ENCODE measurements at regions not wholly inside any gene's neighbourhood (a gene's known extent, or its start where the extent isn't known, plus 50 kb on each side); places are given as distances from the start of the nearest gene placed in this dataset.

DNA sequence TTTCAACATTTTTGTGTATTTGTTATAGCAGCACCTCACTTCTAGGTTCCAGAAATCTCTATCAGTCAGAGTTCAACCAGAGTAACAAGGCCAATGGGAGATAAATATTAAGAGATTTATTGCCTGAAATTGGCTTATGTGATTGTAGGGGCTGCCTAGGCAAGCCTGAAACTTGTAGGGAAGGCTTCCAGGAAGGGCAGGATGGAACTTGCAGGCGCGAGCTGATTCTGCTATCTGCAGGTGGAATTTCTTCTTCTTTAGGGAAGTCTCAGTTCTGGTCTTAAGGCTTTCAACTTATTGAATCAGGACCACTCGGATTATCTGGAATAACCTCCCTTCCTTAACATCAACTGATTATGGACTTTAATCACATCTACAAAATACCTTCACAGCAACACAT is 199.5 kb upstream of the NLRP1 start:
- peaks cover 8% of the 10 kb centered on the region for H3K9me3 Mint-ChIP-seq
- peaks cover 36% of the 10 kb centered on the region for H3K27me3 Mint-ChIP-seq (ENCODE audit: low read depth)
- TF ChIP-seq, protein P1, sequence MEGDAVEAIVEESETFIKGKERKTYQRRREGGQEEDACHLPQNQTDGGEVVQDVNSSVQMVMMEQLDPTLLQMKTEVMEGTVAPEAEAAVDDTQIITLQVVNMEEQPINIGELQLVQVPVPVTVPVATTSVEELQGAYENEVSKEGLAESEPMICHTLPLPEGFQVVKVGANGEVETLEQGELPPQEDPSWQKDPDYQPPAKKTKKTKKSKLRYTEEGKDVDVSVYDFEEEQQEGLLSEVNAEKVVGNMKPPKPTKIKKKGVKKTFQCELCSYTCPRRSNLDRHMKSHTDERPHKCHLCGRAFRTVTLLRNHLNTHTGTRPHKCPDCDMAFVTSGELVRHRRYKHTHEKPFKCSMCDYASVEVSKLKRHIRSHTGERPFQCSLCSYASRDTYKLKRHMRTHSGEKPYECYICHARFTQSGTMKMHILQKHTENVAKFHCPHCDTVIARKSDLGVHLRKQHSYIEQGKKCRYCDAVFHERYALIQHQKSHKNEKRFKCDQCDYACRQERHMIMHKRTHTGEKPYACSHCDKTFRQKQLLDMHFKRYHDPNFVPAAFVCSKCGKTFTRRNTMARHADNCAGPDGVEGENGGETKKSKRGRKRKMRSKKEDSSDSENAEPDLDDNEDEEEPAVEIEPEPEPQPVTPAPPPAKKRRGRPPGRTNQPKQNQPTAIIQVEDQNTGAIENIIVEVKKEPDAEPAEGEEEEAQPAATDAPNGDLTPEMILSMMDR (IDR thresholded peaks at IDR 0.05; ENCODE audit: unreplicated experiment) = no peak
- DNase-seq (ENCODE audit: low spot score in 2 of 2, unreplicated experiment in 2 of 2) = no peak
- H3K4me3 Mint-ChIP-seq = no peak overlapping the region
- no peaks in the 10 kb centered on the region for H3K4me1 Mint-ChIP-seq
- no peak overlapping the region for H3K27ac Mint-ChIP-seq
- no peaks in the 10 kb centered on the region for H3K36me3 Mint-ChIP-seq

DNA sequence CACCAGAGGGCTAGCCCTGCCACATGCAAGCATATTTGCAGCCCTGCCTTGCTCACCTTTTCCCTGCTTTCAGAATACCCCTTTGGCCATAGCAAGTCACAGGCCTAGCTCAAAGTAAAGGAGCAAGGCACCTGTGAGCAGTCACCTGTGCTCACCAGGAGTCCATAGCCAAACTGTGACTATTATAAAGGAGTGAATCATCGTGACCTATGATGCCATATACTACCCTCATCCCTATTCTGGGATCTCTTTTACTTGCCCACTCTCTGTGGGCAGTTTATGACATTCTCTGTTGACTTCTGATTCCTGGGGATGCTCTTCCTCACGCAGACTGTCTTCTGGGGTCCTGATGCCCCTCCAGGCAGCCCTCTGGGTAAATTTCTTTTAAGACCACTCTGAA is 200.5 kb upstream of the NLRP1 start:
- Mint-ChIP-seq H3K27ac (no peak overlapping the region), H3K9me3 (peaks cover 8% of the 10 kb centered on the region), H3K36me3 (no peaks in the 10 kb centered on the region), H3K27me3 (ENCODE audit: low read depth) (peaks cover 39% of the 10 kb centered on the region), H3K4me1 (no peaks in the 10 kb centered on the region), H3K4me3 (no peak overlapping the region)
- TF ChIP-seq, protein P1 (IDR thresholded peaks at IDR 0.05; ENCODE audit: unreplicated experiment) = no peak
- DNase-seq (ENCODE audit: low spot score in 2 of 2, unreplicated experiment in 2 of 2) = no peak

DNA sequence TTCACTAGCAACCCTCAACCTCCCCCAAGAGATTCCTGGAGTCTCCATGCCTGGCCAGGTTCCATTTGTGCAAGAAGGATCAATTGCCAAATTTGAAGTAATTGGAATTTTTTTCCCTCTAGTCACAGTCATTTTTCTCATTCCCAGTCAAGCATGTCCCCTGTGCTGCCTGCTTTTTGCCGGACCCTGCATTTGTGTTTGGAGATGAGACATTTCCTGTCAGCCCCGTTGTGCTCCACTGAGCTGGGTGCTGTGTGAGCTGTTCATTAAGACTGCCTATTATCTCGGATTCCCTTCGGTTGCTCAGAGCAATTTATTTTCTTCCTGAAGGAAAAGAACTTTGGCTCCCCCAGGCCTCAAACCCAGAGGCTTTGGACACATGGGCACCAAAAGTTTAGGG is 201.0 kb upstream of the NLRP1 start:
- H3K9me3 Mint-ChIP-seq = peaks cover 8% of the 10 kb centered on the region
- no peak overlapping the region for H3K27ac Mint-ChIP-seq
- peaks cover 44% of the 10 kb centered on the region for H3K27me3 Mint-ChIP-seq (ENCODE audit: low read depth)
- no peaks in the 10 kb centered on the region for H3K36me3 Mint-ChIP-seq
- TF ChIP-seq, protein P1 (IDR thresholded peaks at IDR 0.05; ENCODE audit: unreplicated experiment) = no peak
- H3K4me1 Mint-ChIP-seq = no peaks in the 10 kb centered on the region
- H3K4me3 Mint-ChIP-seq = no peak overlapping the region
- DNase-seq (ENCODE audit: low spot score in 2 of 2, unreplicated experiment in 2 of 2) = no peak

DNA sequence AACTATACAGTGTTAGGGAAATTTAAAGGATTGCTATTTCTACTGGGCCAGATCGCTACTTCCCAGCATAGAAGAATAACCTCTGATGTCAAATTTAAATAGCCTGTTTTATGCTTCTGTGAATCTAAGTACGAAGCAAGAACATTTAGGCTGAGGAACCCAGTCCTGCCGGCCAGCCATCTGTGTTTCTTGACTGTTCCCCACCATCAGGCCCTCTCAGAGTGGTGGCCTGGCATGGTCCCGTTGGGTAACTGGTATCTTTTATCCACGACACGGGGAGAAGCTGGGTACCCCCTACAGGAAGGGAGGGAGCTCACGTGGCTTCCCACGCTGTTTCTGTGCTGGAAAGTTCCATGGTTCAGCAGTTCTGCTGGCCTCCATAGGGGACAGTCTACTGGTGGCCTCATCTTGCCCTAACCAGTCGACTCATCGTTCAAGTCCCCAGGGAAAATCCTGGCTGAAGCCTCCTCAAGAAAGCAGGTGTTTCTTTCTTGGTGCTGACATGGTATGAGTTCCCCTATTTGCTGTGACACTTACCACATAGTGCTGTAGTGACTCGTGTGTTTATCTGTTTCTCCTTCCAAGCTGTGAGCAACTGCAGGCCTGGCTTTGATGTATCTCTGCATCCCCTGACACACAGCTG is 201.7 kb upstream of the NLRP1 start:
- no peak for DNase-seq (ENCODE audit: low spot score in 2 of 2, unreplicated experiment in 2 of 2)
- Mint-ChIP-seq H3K36me3 (no peaks in the 10 kb centered on the region), H3K4me1 (no peaks in the 10 kb centered on the region), H3K4me3 (no peak overlapping the region), H3K9me3 (peaks cover 8% of the 10 kb centered on the region), H3K27ac (no peak overlapping the region), H3K27me3 (ENCODE audit: low read depth) (peaks cover 39% of the 10 kb centered on the region)
- TF ChIP-seq, protein P1 (IDR thresholded peaks at IDR 0.05; ENCODE audit: unreplicated experiment) = no peak

DNA sequence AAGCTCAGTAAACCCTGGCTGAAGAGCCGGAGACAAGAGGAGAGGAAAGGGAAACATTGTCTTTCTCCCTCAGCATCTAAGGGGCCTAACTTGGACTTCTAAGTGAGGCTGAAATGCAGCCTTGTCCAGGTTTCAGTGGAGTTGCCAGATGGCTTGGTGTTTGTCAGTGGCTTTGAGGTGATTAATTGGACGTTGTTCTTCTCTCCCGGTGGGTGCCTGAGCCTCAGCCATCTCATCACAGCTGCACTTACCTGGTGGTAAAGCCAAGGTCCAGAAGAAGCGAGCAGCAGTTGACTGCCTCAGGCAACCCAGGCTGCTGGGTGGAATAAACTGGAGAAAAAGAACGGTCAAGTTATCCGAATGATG is 202.2 kb upstream of the NLRP1 start:
- no peaks in the 10 kb centered on the region for H3K36me3 Mint-ChIP-seq
- H3K4me1 Mint-ChIP-seq = no peaks in the 10 kb centered on the region
- no peak for DNase-seq (ENCODE audit: low spot score in 2 of 2, unreplicated experiment in 2 of 2)
- H3K9me3 Mint-ChIP-seq = peaks cover 12% of the 10 kb centered on the region
- H3K4me3 Mint-ChIP-seq = no peak overlapping the region
- TF ChIP-seq, protein P1 (IDR thresholded peaks at IDR 0.05; ENCODE audit: unreplicated experiment) = no peak
- H3K27me3 Mint-ChIP-seq (ENCODE audit: low read depth) = peaks cover 39% of the 10 kb centered on the region
- no peak overlapping the region for H3K27ac Mint-ChIP-seq

All from mesothelial cell of epicardium (in vitro differentiated cells).